HG02678 (cell line): ENCODE measurements at regions not wholly inside any gene's neighbourhood (a gene's known extent, or its start where the extent isn't known, plus 50 kb on each side); places are given as distances from the start of the nearest gene placed in this dataset.

Experiments
- ATAC-seq: cut with Tn5 transposase; IDR thresholded peaks from one replicate; pipeline ENCODE4 v1.9.1; 2021; ENCODE audit warnings: mild to moderate bottlenecking, moderate library complexity; ENCODE audit not compliant: unreplicated experiment

DNA sequence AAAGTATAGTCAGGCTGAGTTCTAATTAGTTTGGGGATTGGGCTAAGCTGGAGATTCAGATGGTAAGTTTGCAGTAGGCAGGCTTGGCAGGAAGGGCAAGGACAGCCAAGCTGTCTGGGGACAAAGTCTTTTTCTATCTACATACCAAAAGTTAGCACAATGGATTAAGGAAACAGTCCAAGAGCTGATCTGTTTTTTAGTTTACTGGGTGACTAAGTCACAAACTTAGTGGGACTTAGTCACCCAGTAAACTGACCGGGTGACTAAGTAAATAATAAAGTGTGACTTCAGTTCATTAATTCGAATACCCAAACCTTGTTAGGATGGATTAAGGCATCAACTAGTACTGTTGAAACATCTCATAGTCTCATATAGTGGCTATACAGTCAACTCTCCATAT, 1386.0 kb upstream of the CELF4 start:
- no peak for ATAC-seq

- no peak for ATAC-seq
These were observed 1382.8 kb upstream of the CELF4 start for GRCh38 chr18:38948436-38948835.

- no peak for ATAC-seq
These were observed 1378.9 kb upstream of the CELF4 start for GRCh38 chr18:38944446-38945024.

DNA sequence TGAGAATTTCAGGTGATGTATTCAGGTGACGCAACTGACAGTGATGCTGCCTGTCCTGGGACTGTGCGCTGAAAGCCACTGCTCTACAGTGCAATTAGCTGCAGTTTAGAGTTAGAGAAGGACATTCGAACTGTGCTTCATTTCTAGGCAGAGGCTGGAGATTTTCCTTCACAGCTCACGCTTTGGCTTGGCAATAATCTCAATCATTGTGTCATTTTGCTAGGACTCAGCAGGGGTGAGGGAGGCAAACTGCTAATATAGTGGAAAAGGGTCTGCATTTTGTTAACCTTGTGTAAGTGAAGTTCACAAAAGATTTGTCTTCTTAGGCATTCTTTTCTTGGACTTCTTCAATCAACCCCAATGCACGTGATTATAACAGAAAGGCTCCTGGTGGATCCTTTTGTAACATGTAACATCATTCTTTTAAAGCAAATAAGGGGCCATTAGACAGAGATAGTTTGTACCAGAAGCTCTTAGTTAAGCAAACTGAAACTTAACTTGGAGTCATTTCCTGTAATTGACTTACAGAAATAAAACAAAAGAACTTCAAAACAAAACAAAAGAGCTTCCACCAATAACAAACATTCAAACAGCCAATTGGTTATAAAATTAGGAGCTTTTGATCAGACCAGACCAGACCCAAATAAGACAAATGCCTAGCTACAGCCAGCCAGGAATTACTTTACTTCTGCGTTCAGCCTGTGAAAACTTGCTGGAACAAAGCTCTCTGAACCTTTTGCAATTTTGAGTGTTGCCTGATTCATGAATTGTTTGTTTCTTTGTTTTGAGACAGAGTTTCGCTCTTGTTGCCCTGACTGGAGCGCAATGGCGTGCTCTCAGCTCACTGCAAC, 1376.3 kb upstream of the CELF4 start:
- no peak for ATAC-seq

GRCh38 chr18:38940863-38941531, 1375.4 kb upstream of the CELF4 start:
- ATAC-seq: peak; percentile 73

GRCh38 chr18:38940475-38940862, 1374.9 kb upstream of the CELF4 start:
- ATAC-seq: peak; percentile 26

GRCh38 chr18:38933910-38934510, 1368.4 kb upstream of the CELF4 start:
- peak; percentile 87 for ATAC-seq

DNA sequence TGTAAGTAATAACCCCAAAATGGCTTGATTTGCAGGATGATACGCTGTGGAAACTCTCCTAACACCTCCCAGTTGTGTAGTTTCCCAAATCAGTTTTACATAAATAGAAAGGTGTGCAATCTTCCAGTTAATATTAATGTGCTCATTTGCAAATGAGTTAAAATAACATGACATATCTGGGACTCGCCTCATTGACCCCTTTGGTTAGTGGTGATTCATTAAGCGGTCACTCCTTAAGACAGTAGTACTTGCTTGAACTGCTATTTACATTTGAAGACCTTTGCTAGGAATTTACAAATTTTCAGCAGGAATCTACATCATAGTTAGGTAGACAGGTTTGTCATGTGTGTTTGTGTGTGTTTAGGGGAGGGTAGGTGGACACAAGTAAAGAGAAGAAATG, 1367.7 kb upstream of the CELF4 start:
- peak; percentile 39 for ATAC-seq

DNA sequence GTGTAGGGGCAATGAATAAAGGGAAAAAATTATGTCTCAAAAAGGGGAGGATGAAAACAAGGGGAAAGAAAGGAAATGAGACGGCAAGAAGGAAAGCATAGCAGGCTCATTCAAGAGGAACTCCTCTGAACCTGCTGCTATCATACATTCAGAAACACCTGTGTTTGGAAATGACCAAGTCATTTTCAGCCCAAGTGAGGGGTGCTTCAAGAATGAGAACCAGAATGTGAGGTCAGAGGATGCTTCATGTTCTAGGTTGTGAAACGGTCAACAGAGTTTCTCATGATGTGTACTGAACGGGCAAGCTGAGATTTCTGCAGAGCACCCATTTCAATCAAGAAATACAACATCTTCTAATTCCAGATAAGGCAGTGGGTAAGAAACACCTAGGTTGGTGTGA, 1367.2 kb upstream of the CELF4 start:
- peak; percentile 53 for ATAC-seq

DNA sequence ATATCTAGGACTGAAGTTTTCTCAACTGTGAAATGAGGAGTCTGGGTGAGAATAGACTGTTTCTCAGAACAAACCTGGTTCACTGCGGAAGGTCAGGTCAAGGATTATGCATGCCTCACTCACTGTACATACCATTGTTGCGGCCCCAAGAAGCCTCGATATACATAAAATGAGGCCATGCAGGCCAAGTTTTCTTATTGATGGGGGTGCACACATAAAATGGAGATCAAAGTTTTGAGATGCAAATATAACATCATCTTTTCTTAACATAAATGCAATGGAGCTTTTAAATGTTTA, 1366.1 kb upstream of the CELF4 start:
- ATAC-seq: no peak

- no peak for ATAC-seq
These were observed 1365.5 kb upstream of the CELF4 start for GRCh38 chr18:38930881-38931753.

- no peak for ATAC-seq
These were observed 1357.9 kb upstream of the CELF4 start for GRCh38 chr18:38923540-38923939.

DNA sequence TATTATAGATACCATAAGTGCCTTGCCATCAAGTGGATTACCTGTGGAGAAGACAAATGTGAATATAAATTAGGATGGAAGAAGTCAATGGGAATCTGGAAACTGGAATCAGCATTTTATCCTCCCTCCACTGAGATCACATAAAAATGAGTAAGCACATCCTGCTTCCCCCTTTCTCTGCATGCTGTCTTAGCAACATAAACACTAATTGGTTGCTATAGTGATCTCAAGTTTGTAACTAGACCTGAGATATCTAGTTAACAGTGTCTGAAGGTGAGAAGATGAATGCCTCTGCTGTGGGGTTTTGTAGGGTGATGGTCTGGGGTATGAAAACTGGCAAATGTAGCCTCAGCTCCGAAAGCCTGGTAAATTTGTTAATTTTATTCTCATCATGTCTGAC, 1357.5 kb upstream of the CELF4 start:
- ATAC-seq: no peak

GRCh38 chr18:38909972-38910371, 1344.4 kb upstream of the CELF4 start:
- no peak for ATAC-seq

- no peak for ATAC-seq
These were observed 1337.2 kb upstream of the CELF4 start for GRCh38 chr18:38902796-38903195.

- no peak for ATAC-seq
These were observed 1334.8 kb upstream of the CELF4 start for GRCh38 chr18:38900445-38900844.

GRCh38 chr18:38900031-38900430, 1334.4 kb upstream of the CELF4 start:
- ATAC-seq: no peak

DNA sequence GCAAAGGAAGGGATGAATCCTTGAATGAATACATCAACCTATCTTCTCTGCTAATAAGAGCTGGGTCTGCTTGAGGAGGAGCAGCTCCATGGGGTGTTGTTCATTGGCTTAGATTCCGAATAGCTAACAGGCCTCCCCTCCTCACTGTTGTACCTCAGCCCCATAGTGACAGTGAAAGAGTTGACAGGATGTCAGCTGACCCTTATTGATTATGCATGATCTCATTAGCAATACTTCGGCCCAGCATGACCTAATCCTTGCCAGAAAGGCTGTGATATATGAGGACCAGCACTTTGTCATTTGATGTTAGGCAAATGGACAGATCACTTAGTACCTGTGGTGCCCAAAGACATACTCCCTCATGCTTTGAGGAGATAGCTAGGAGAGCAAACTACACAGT, 1333.7 kb upstream of the CELF4 start:
- ATAC-seq: no peak

DNA sequence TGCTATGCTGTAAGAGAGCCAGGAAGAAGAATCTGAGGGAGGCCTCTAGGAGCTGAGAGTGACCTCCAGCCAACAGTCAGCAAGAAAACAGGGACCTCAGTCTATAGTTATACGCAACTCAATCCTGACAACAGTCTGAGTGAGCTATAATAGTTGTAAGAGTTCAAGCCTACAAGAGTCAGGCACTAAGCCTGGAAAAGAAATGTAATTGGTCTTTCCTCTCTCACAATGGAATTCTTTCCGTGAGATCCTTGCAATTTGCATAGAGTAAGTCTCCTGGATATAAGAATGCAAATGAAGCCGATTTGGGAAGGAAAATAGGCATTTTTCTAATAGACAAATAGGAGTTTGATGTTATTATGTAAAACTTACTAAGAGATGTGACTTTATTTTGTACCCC, 1332.6 kb upstream of the CELF4 start:
- no peak for ATAC-seq

DNA sequence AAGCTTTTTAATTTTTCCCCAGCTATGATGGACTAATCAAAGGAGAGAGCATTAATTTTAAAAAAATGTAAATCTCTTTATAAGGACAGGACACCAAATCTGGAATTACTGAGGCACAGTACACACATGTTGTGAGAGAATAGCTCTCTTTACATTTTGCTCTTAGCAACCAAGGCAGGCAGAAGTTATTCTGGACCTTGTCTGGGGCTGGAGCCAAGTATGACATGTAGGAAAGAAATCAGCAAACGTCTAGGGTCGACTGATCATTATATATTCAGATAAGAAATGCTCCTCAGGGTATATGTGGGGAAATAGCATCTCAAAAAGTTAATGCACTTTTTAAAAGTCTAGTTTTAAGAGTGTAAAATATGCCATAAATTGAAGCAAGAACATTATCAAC, 1330.0 kb upstream of the CELF4 start:
- no peak for ATAC-seq

GRCh38 chr18:38887671-38888020, 1322.0 kb upstream of the CELF4 start:
- no peak for ATAC-seq
